Esophagus muscularis mucosa (tissue), 4 donors: ENCODE measurements at regions not wholly inside any gene's neighbourhood (a gene's known extent, or its start where the extent isn't known, plus 50 kb on each side); places are given as distances from the start of the nearest gene placed in this dataset.

ENCODE experiments used
- DNase-seq: peaks from one replicate; pipeline ENCODE4 v3.0.0-alpha.2; 2017; ENCODE audit errors: extremely low spot score
- H3K27ac ChIP-seq, 4 donors: fragments of 200-600 bp; sonication (generic); replicated peaks in 1 of 4; 1 replicate in 3 of 4; 2 replicates in 1 of 4; pipeline ENCODE4 v1.5.1; 2016 to 2019; ENCODE audit warnings: mild to moderate bottlenecking in 1 of 4
- H3K27me3 ChIP-seq, 4 donors: fragments of 200-600 bp; sonication (generic); one replicate each; pipeline versions ENCODE4 v1.5.1 to v1.6.0; 2016 to 2019
- H3K36me3 ChIP-seq, 4 donors: fragments of 200-600 bp; sonication (generic); one replicate each; pipeline ENCODE4 v1.5.1; 2016 to 2019
- H3K4me1 ChIP-seq, 4 donors: fragments of 200-600 bp; sonication (generic); one replicate each; pipeline ENCODE4 v1.5.1; 2016 to 2019
- H3K4me3 ChIP-seq, 4 donors: fragments of 200-600 bp; sonication (generic); 1 replicate in 2 of 4; 2 replicates in 2 of 4; pipeline ENCODE4 v1.5.1; 2016 to 2019; ENCODE audit warnings: mild to moderate bottlenecking in 4 of 4, moderate library complexity in 1 of 4
- H3K9me3 ChIP-seq, 4 donors: fragments of 200-600 bp; sonication (generic); 1 replicate in 3 of 4; 2 replicates in 1 of 4; pipeline ENCODE4 v1.5.1; 2016 to 2019
- EP300 ChIP-seq: sonication (generic); formaldehyde crosslinking; IDR thresholded peaks from one replicate; pipeline ENCODE4 v1.6.1; 2017; ENCODE audit warnings: antibody characterized with exemption
- POLR2A ChIP-seq: fragments of 450-650 bp; IDR thresholded peaks from one replicate; pipeline ENCODE4 v1.6.1; 2017; ENCODE audit warnings: antibody characterized with exemption, moderate library complexity, mild to moderate bottlenecking, low read depth
- POLR2AphosphoS5 ChIP-seq, 2 donors: sonication (generic); formaldehyde crosslinking; IDR thresholded peaks; one replicate each; pipeline ENCODE4 v1.6.1; 2017; ENCODE audit warnings: antibody characterized with exemption in 2 of 2
- whole genome bisulfite sequencing: methylation state at CpG from one replicate; pipeline ENCODE4 v1.1.5; 2018; 5-methylcytosine and 5-hydroxymethylcytosine counted together
- intact Hi-C: fragments of 100-400 bp; cut with DNase I; formaldehyde crosslinking; loops from one replicate; pipeline ENCODE4 v1.15.1; 2023
- TF ChIP-seq, protein P1 (sequence below), 3 experiments: fragments of 200-600 bp in 2 of 3; fragments of 450-650 bp in 1 of 3; sonication (generic) in 2 of 3; IDR thresholded peaks; one replicate each; pipeline ENCODE4 v1.5.1; 2017 to 2019; ENCODE audit warnings: antibody characterized with exemption in 3 of 3, mild to moderate bottlenecking in 2 of 3, moderate library complexity in 1 of 3

DNA sequence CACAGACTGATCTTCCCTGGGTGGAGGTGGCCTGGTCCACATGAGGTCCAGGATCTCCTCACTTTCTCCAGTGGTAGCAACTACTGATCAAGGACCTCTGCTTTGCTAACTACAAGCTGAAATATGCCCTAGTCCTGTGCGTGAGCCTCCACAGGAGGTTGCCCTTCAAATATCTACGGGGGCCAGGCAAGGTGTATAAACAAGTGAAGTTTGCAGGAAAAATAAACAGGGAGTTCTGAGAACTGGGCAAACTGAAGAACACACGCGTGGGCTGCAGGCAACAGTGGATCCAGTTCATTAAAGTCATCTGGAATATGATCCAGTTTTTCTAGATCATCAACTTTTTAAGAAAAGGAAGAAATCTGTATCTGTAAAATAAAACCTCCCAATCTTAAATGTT is 167.5 kb upstream of the NR3C1 start:
- 88% methylated on average over 4 of the region's 4 CpGs for WGBS
- no peak for DNase-seq

DNA sequence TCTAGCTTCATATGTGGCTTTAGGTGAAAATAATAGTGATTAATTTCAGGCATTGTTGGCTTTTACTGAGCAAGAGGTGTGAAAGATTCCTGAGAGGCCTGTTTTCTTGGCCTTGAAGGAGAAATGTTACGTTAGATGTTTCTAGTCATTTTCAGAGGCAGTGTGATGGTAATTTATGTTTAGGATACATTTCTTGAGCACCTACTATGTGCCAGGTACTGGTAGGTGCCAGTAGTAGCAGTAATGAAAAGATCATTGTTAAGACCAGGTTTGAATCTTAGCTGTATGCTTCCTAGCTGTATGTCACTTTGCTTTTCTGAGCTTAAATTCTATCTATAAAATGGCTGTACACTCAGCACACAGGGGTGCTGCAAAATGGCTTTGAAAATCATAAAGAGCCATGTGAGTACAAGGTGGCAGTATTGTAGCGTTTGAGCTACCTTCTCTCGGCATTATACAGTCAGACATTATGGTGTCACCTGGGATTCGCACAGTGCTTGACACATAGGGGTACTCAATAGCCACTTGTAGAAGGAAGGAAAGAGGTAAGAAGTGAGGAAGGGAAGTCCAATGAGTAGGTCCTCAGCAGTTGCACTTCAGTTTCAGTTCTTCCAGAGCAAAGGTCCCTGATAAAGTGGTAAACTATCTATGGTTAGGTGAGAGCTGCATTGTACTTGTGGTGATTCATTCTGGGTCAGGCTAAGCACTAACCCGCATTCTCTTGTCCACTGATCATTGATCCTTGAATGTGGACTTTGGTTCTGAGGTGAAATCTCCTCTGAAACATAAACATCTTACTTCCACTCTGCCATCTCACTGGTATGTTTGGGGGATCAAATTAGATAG is 166.5 kb upstream of the NR3C1 start:
- no peaks in the 10 kb centered on the region for H3K9me3 ChIP-seq
- no peak for DNase-seq
- WGBS = 94% methylated on average over 5 of the region's 5 CpGs
- no peak overlapping the region for H3K4me3 ChIP-seq
- peaks cover 0 to 11% (median 7%) of the 10 kb centered on the region in 4 donors for H3K4me1 ChIP-seq
- intact Hi-C loops = no loop called here
- H3K27me3 ChIP-seq = no peaks in the 10 kb centered on the region
- TF ChIP-seq POLR2AphosphoS5 (IDR thresholded peaks at IDR 0.05) = no peak
- TF ChIP-seq, protein P1, sequence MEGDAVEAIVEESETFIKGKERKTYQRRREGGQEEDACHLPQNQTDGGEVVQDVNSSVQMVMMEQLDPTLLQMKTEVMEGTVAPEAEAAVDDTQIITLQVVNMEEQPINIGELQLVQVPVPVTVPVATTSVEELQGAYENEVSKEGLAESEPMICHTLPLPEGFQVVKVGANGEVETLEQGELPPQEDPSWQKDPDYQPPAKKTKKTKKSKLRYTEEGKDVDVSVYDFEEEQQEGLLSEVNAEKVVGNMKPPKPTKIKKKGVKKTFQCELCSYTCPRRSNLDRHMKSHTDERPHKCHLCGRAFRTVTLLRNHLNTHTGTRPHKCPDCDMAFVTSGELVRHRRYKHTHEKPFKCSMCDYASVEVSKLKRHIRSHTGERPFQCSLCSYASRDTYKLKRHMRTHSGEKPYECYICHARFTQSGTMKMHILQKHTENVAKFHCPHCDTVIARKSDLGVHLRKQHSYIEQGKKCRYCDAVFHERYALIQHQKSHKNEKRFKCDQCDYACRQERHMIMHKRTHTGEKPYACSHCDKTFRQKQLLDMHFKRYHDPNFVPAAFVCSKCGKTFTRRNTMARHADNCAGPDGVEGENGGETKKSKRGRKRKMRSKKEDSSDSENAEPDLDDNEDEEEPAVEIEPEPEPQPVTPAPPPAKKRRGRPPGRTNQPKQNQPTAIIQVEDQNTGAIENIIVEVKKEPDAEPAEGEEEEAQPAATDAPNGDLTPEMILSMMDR (IDR thresholded peaks at IDR 0.05) = no peak
- no peak for TF ChIP-seq EP300
- no peak for TF ChIP-seq POLR2A
- no peak overlapping the region for H3K27ac ChIP-seq
- H3K36me3 ChIP-seq = no peaks in the 10 kb centered on the region

More for the DNA sequence above, 167.5 kb upstream of the NR3C1 start:
- Histone ChIP-seq H3K9me3 (no peaks in the 10 kb centered on the region), H3K27ac (no peak overlapping the region), H3K4me3 (no peak overlapping the region), H3K36me3 (no peaks in the 10 kb centered on the region), H3K27me3 (no peaks in the 10 kb centered on the region), H3K4me1 (peaks cover 0 to 11% (median 7%) of the 10 kb centered on the region in 4 donors)
- TF ChIP-seq POLR2AphosphoS5 (IDR thresholded peaks at IDR 0.05) (no peak), EP300 (no peak), POLR2A (no peak)
- TF ChIP-seq, protein P1 (IDR thresholded peaks at IDR 0.05) = no peak
- intact Hi-C loops = no loop called here

DNA sequence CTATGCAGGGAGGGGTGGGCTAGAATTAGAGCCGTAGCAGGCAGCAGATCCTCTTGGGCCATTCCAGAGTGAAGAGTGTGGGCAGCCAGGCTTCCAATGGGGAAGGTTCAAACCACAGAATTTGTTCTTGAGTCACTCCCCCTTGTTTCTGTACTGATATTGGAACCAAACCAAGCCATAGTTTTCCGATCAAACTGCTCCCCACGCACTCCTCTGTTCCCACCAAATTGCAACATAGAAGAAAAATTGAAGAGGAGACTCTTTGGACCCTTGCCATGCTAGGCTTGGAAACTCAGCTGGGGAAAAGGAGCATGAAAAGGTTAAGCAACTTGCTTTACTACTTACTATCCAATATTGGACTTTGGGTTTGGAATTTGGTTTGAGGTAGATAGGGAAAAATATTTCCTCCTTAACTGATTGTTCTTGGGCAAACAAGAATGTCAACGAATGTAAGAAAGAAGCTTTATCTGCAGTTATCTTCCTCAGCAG is 165.8 kb upstream of the NR3C1 start:
- DNase-seq = no peak
- Histone ChIP-seq H3K4me3 (no peak overlapping the region), H3K36me3 (no peaks in the 10 kb centered on the region), H3K27me3 (no peaks in the 10 kb centered on the region), H3K9me3 (no peaks in the 10 kb centered on the region), H3K27ac (no peak overlapping the region), H3K4me1 (peaks cover 0 to 10% (median 5%) of the 10 kb centered on the region in 4 donors)
- intact Hi-C loops = no loop called here
- no peak for TF ChIP-seq POLR2A
- TF ChIP-seq EP300 = no peak
- TF ChIP-seq POLR2AphosphoS5 (IDR thresholded peaks at IDR 0.05) = no peak
- TF ChIP-seq, protein P1 (IDR thresholded peaks at IDR 0.05) = no peak
- 75% methylated on average over 4 of the region's 4 CpGs for WGBS

DNA sequence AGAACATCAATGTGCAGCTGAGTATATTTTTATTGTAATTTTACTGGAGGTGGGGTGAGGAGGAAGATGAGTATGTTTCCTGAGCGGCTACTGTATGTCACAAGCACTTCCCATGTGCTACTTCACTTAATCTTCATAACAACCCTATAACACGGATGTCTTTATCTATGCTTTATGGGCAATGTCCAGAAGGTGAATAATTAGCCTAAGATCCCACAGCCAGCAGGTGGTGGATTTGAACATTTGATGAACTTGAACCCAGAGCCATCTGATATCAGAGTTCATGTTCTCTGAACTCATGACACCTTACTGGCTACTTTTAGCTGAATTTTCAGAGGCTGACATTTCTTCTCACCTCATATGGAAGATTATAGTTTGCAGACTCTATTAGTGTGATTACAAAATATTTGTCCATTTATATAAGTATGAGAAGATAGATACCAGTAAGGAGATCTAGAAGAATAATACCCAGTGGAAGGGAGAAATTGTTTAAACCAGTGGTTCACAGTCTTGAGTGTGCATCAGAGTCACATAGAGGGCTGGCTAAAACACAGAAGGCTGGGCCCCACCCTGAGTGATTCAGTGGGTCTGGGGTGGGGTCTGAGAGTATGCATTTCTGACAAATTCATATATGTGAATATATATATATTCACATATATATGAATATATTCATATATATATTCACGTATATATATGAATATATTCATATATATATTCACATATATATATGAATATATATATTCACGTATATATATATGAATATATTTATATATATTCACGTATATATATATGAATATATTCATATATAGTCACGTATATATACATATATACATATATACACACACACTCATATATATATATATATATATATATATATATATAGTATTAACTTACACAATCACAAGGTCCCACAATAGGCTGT is 164.4 kb upstream of the NR3C1 start:
- Histone ChIP-seq H3K36me3 (no peaks in the 10 kb centered on the region), H3K4me1 (no peaks in the 10 kb centered on the region), H3K9me3 (no peaks in the 10 kb centered on the region), H3K27me3 (no peaks in the 10 kb centered on the region), H3K4me3 (no peak overlapping the region), H3K27ac (no peak overlapping the region)
- no peak for TF ChIP-seq EP300
- no peak for TF ChIP-seq POLR2A
- TF ChIP-seq POLR2AphosphoS5 (IDR thresholded peaks at IDR 0.05) = no peak
- TF ChIP-seq, protein P1 (IDR thresholded peaks at IDR 0.05) = no peak
- intact Hi-C loops = no loop called here
- WGBS = 88% methylated on average over 6 of the region's 6 CpGs
- no peak for DNase-seq
